HepG2 (cell line): ENCODE measurements at regions not wholly inside any gene's neighbourhood (a gene's known extent, or its start where the extent isn't known, plus 50 kb on each side); places are given as distances from the start of the nearest gene placed in this dataset.

Source experiments
- AFF4 ChIP-seq: sonication (generic); formaldehyde crosslinking; IDR thresholded peaks from 2 replicates; pipeline ENCODE4 v1.4.0; 2020; ENCODE audit warnings: missing genetic modification reagents
- CCDC6 ChIP-seq: sonication (generic); formaldehyde crosslinking; IDR thresholded peaks from 2 replicates; pipeline ENCODE4 v1.8.1; 2022; ENCODE audit warnings: mild to moderate bottlenecking, missing genetic modification reagents, moderate library complexity
- FOXO4 ChIP-seq: sonication (generic); formaldehyde crosslinking; conservative IDR thresholded peaks from 2 replicates; pipeline ENCODE4 v1.8.1; 2023; ENCODE audit warnings: missing genetic modification reagents
- KDM5B ChIP-seq: sonication (generic); formaldehyde crosslinking; IDR thresholded peaks from 2 replicates; pipeline ENCODE4 v1.4.0; 2020; ENCODE audit warnings: missing genetic modification reagents, mild to moderate bottlenecking, borderline replicate concordance
- SP1 ChIP-seq, 2 experiments: fragments of 450-650 bp in 1 of 2; sonication (generic) in 1 of 2; formaldehyde crosslinking in 1 of 2; IDR thresholded peaks; 2 replicates each; pipeline versions ENCODE4 v1.4.0 to v1.6.1; 2016 to 2020; ENCODE audit warnings: missing genetic modification reagents in 1 of 2
- ZFP41 ChIP-seq: sonication (generic); formaldehyde crosslinking; IDR thresholded peaks from 2 replicates; pipeline ENCODE4 v1.4.0; 2020; ENCODE audit warnings: mild to moderate bottlenecking, missing genetic modification reagents, borderline replicate concordance
- ZFYVE20 ChIP-seq: sonication (generic); formaldehyde crosslinking; IDR thresholded peaks from 2 replicates; pipeline ENCODE4 v1.8.0; 2023; ENCODE audit warnings: low read depth, mild to moderate bottlenecking, moderate library complexity, missing genetic modification reagents, borderline replicate concordance
- ZNF296 ChIP-seq: sonication (generic); formaldehyde crosslinking; conservative IDR thresholded peaks from 2 replicates; pipeline ENCODE4 v1.5.0; 2020; ENCODE audit warnings: mild to moderate bottlenecking, missing genetic modification reagents
- ZNF30 ChIP-seq: sonication (generic); formaldehyde crosslinking; IDR thresholded peaks from 2 replicates; pipeline ENCODE4 v1.5.0; 2020; ENCODE audit warnings: mild to moderate bottlenecking, missing genetic modification reagents

- TF ChIP-seq ZNF296 (CRISPR knock-in tag) (no peak), AFF4 (CRISPR knock-in tag) (no peak), KDM5B (no peak), SP1 (IDR thresholded peaks at IDR 0.05) (no peak), SP1 (CRISPR knock-in tag; IDR thresholded peaks at IDR 0.05) (no peak), FOXO4 (CRISPR knock-in tag) (no peak), ZFP41 (no peak), ZFYVE20 (no peak), CCDC6 (CRISPR knock-in tag) (no peak), ZNF30 (CRISPR knock-in tag) (no peak)
Measured at GRCh38 chr17:77074681-77075080, 66.1 kb upstream of the SEC14L1 start (continued).
